Astrocyte (in vitro differentiated cells and primary cell): ENCODE measurements at regions not wholly inside any gene's neighbourhood (a gene's known extent, or its start where the extent isn't known, plus 50 kb on each side); places are given as distances from the start of the nearest gene placed in this dataset.

Source experiments
- DNase-seq: peaks from one replicate; pipeline ENCODE4 v3.0.0-alpha.2; 2010; ENCODE audit warnings: low read depth
- FAIRE-seq: peaks from 2 replicates; lab custom pipeline; 2011; peaks lifted over from hg19 to GRCh38; lab: Jason Lieb, UNC
- H2AFZ ChIP-seq: 2 replicates; pipeline ENCODE4 v1.6.0; 2012; ENCODE audit warnings: low read depth, low read length, inconsistent platforms
- H3K27ac ChIP-seq: 2 replicates; pipeline ENCODE4 v1.5.1; 2011; ENCODE audit warnings: low read depth, low read length, inconsistent platforms
- H3K27me3 ChIP-seq: 2 replicates; pipeline ENCODE4 v1.6.0; 2011; ENCODE audit warnings: low read length, inconsistent platforms; ENCODE audit not compliant: insufficient read depth
- H3K36me3 ChIP-seq: 2 replicates; pipeline ENCODE4 v1.5.1; 2011; ENCODE audit warnings: low read length, inconsistent platforms; ENCODE audit not compliant: insufficient read depth
- H3K4me1 ChIP-seq: 2 replicates; pipeline ENCODE4 v1.5.1; 2011; ENCODE audit warnings: low read length, inconsistent platforms; ENCODE audit not compliant: insufficient read depth
- H3K4me2 ChIP-seq: 2 replicates; pipeline ENCODE4 v1.6.0; 2012; ENCODE audit warnings: low read length, inconsistent platforms
- H3K4me3 ChIP-seq: 2 replicates; pipeline ENCODE4 v1.5.1; 2011; ENCODE audit warnings: low read depth, mild to moderate bottlenecking, low read length, inconsistent platforms; ENCODE audit not compliant: insufficient read depth
- H3K79me2 ChIP-seq: 2 replicates; pipeline ENCODE4 v1.6.0; 2012; ENCODE audit warnings: mild to moderate bottlenecking, low read length, inconsistent platforms; ENCODE audit not compliant: insufficient read depth
- H3K9ac ChIP-seq: 2 replicates; pipeline ENCODE4 v1.6.0; 2012; ENCODE audit warnings: mild to moderate bottlenecking, low read length, inconsistent platforms
- H3K9me3 ChIP-seq: 2 replicates; pipeline ENCODE4 v1.5.1; 2012; ENCODE audit warnings: low read depth, mild to moderate bottlenecking, low read length, inconsistent platforms; ENCODE audit not compliant: insufficient read depth
- H4K20me1 ChIP-seq: 2 replicates; pipeline ENCODE4 v1.6.0; 2012; ENCODE audit warnings: low read length, inconsistent platforms; ENCODE audit not compliant: insufficient read depth
- H3K27ac Mint-ChIP-seq: one replicate; pipeline ENCODE4 v1.8.0; 2021; ENCODE audit warnings: mild to moderate bottlenecking, mixed read lengths; ENCODE audit not compliant: unreplicated experiment
- H3K27me3 Mint-ChIP-seq: one replicate; pipeline ENCODE4 v1.8.0; 2021; ENCODE audit warnings: low read depth, mixed read lengths; ENCODE audit not compliant: unreplicated experiment
- H3K36me3 Mint-ChIP-seq: one replicate; pipeline ENCODE4 v1.8.0; 2021; ENCODE audit warnings: low read depth, mixed read lengths; ENCODE audit not compliant: unreplicated experiment
- H3K4me1 Mint-ChIP-seq: one replicate; pipeline ENCODE4 v1.8.0; 2021; ENCODE audit warnings: low read depth, mixed read lengths; ENCODE audit not compliant: unreplicated experiment
- H3K4me3 Mint-ChIP-seq: one replicate; pipeline ENCODE4 v1.8.0; 2021; ENCODE audit warnings: mild to moderate bottlenecking, moderate library complexity, mixed read lengths; ENCODE audit not compliant: unreplicated experiment
- H3K9me3 Mint-ChIP-seq: one replicate; pipeline ENCODE4 v1.8.0; 2021; ENCODE audit warnings: mild to moderate bottlenecking, mixed read lengths; ENCODE audit not compliant: unreplicated experiment
- EZH2 ChIP-seq: IDR thresholded peaks from 2 replicates; pipeline ENCODE4 v1.6.1; 2012; ENCODE audit warnings: mild to moderate bottlenecking, low read length, inconsistent platforms; ENCODE audit not compliant: insufficient read depth
- TF ChIP-seq, protein P1 (sequence below): IDR thresholded peaks from 2 replicates; pipeline ENCODE4 v1.5.1; 2011; ENCODE audit warnings: low read depth, mild to moderate bottlenecking, inconsistent platforms, low read length, moderate library complexity; ENCODE audit not compliant: insufficient read depth

DNA sequence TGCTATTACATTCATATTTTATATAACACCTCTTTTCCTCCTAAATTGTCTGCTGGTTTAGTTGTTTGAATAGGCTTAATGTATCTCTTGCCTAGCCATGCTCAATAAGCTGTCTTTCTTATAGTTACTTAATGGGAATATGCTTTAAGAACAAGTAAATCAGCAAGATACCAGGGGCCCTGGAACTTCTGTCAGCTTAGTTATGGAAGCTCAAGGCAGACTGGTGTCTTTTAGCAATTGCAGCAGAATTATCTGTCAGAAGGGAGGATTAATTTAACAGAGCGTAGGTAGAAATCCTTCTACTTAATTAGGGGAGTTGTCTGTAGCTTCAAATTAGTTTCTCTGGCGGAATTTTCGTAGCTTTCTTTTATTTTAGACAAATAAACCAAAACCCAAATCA, 94.9 kb downstream of the C11orf91 start:
- H3K4me1 Mint-ChIP-seq = no peaks in the 10 kb centered on the region
- DNase-seq (no peak), FAIRE-seq (no peak)
- no peak for TF ChIP-seq EZH2
- TF ChIP-seq, protein P1, sequence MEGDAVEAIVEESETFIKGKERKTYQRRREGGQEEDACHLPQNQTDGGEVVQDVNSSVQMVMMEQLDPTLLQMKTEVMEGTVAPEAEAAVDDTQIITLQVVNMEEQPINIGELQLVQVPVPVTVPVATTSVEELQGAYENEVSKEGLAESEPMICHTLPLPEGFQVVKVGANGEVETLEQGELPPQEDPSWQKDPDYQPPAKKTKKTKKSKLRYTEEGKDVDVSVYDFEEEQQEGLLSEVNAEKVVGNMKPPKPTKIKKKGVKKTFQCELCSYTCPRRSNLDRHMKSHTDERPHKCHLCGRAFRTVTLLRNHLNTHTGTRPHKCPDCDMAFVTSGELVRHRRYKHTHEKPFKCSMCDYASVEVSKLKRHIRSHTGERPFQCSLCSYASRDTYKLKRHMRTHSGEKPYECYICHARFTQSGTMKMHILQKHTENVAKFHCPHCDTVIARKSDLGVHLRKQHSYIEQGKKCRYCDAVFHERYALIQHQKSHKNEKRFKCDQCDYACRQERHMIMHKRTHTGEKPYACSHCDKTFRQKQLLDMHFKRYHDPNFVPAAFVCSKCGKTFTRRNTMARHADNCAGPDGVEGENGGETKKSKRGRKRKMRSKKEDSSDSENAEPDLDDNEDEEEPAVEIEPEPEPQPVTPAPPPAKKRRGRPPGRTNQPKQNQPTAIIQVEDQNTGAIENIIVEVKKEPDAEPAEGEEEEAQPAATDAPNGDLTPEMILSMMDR = no peak
- Histone ChIP-seq H3K9ac (no peak overlapping the region), H3K36me3 (peaks cover 3% of the 10 kb centered on the region), H3K9me3 (no peaks in the 10 kb centered on the region), H3K4me1 (no peaks in the 10 kb centered on the region), H3K4me2 (no peak overlapping the region), H3K4me3 (no peak overlapping the region), H3K27me3 (no peaks in the 10 kb centered on the region), H3K27ac (no peak overlapping the region), H2AFZ (no peak overlapping the region), H3K79me2 (no peaks in the 10 kb centered on the region), H4K20me1 (no peaks in the 10 kb centered on the region)
- peaks cover 10% of the 10 kb centered on the region for H3K36me3 Mint-ChIP-seq
- no peak overlapping the region for H3K4me3 Mint-ChIP-seq
- H3K9me3 Mint-ChIP-seq = no peaks in the 10 kb centered on the region
- H3K27ac Mint-ChIP-seq = no peak overlapping the region
- no peaks in the 10 kb centered on the region for H3K27me3 Mint-ChIP-seq

DNA sequence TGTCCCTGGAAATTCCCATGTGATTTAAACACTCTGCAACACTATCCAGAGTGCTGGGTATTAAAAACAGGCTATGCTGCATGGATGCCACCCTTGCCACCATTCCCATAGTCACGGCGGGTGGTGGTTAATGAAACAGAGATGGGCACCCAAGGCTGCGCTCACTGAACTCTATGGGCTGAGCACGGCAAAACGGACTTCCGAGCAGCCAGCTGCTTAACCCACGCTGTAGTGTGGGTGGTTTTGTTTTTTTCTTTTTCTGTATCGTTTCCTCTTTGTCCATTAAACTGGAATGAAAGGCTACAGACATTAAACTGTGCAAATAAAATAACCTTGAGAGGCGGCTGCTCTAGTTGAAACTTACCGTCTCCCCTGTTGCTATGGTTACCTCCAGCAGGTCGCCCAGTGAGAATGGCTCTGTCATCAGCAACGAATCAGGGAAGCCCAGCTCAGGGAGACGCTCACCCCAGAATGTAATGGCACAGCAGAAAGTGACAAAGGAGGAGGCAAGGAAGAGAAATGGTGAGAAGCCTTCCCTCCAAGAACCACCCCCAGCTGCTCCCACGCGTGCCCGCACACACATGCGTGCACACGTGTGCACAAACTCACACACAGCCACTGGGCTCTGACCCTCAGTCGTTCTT, 102.1 kb downstream of the C11orf91 start:
- Histone ChIP-seq H3K9me3 (no peaks in the 10 kb centered on the region), H3K4me3 (no peak overlapping the region), H3K27ac (no peak overlapping the region), H3K4me1 (no peaks in the 10 kb centered on the region), H3K27me3 (no peaks in the 10 kb centered on the region), H3K79me2 (no peaks in the 10 kb centered on the region), H3K9ac (no peak overlapping the region), H3K4me2 (peak overlapping the region; percentile 23), H2AFZ (no peak overlapping the region), H3K36me3 (peaks cover 3% of the 10 kb centered on the region), H4K20me1 (no peaks in the 10 kb centered on the region)
- no peaks in the 10 kb centered on the region for H3K9me3 Mint-ChIP-seq
- FAIRE-seq = no peak
- no peak overlapping the region for H3K4me3 Mint-ChIP-seq
- no peaks in the 10 kb centered on the region for H3K27me3 Mint-ChIP-seq
- peaks cover 3% of the 10 kb centered on the region for H3K36me3 Mint-ChIP-seq
- H3K4me1 Mint-ChIP-seq = no peaks in the 10 kb centered on the region
- no peak for TF ChIP-seq EZH2
- TF ChIP-seq, protein P1 = no peak
- no peak for DNase-seq
- H3K27ac Mint-ChIP-seq = no peak overlapping the region

DNA sequence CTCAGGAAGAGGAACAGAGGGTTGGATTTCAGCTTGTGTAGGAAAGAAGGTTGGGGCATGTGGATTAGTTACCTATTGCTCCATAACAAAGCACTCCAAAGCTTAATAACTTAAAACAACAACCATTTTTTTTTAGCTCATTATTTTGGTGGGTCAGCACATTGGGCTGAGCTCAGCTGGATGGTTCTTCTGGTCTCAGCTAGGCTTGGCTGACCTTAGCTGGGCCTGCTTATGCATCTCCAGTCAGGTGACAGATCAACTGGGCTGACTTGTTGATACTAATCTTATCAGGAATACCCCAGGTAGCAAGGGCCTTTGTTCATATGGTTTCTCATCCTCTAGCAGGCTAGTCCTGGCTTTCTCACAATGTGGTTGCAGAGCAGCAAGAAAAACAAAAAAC, 106.4 kb downstream of the C11orf91 start:
- no peaks in the 10 kb centered on the region for H3K79me2 ChIP-seq
- H3K4me1 ChIP-seq = no peaks in the 10 kb centered on the region
- FAIRE-seq (no peak), DNase-seq (no peak)
- no peaks in the 10 kb centered on the region for H3K27me3 ChIP-seq
- H3K4me3 ChIP-seq = no peak overlapping the region
- H3K9me3 Mint-ChIP-seq = peaks cover 2% of the 10 kb centered on the region
- H3K36me3 Mint-ChIP-seq = peaks cover 5% of the 10 kb centered on the region
- H2AFZ ChIP-seq = no peak overlapping the region
- no peaks in the 10 kb centered on the region for H4K20me1 ChIP-seq
- H3K27ac ChIP-seq = no peak overlapping the region
- H3K4me1 Mint-ChIP-seq = no peaks in the 10 kb centered on the region
- H3K27me3 Mint-ChIP-seq = no peaks in the 10 kb centered on the region
- no peak overlapping the region for H3K4me2 ChIP-seq
- TF ChIP-seq, protein P1 = no peak
- TF ChIP-seq EZH2 = no peak
- no peaks in the 10 kb centered on the region for H3K9me3 ChIP-seq
- H3K9ac ChIP-seq = no peak overlapping the region
- H3K36me3 ChIP-seq = peaks cover 3% of the 10 kb centered on the region
- H3K27ac Mint-ChIP-seq = no peak overlapping the region
- H3K4me3 Mint-ChIP-seq = no peak overlapping the region
